ENCODE measurements at regions not wholly inside any gene's neighbourhood (a gene's known extent, or its start where the extent isn't known, plus 50 kb on each side); places are given as distances from the start of the nearest gene placed in this dataset.

GRCh38 chr15:66932634-66933024, 132.8 kb upstream of the SMAD3 start (continued):
- no peak for TF ChIP-seq ZNF436 (CRISPR knock-in tag; IDR thresholded peaks at IDR 0.05)
- no peak for TF ChIP-seq TCF7 (IDR thresholded peaks at IDR 0.05; ENCODE audit: borderline replicate concordance)
- no peak for TF ChIP-seq CCAR2 (IDR thresholded peaks at IDR 0.05; ENCODE audit: low read depth, low read length)
- no peak for TF ChIP-seq ESRRA (IDR thresholded peaks at IDR 0.05; ENCODE audit: borderline replicate concordance, low read depth)
- TF ChIP-seq ZBTB7A (IDR thresholded peaks at IDR 0.05; ENCODE audit: borderline replicate concordance, control insufficient read depth, low read depth, low read length) = no peak
- no peak for TF ChIP-seq DIDO1 (tag; IDR thresholded peaks at IDR 0.05; ENCODE audit: low read depth)
- no peak for TF ChIP-seq DMBX1 (CRISPR knock-in tag; IDR thresholded peaks at IDR 0.05; ENCODE audit: borderline replicate concordance)
- no peak for TF ChIP-seq BDP1 (IDR thresholded peaks at IDR 0.05; ENCODE audit: insufficient read depth, insufficient read length)
- TF ChIP-seq EP400 (IDR thresholded peaks at IDR 0.05) = no peak
- TF ChIP-seq POLR2AphosphoS2 (IDR thresholded peaks at IDR 0.05; ENCODE audit: low read length) = no peak
- 0 out of 2 replicates have a peak, but pooled peaks have one; percentile 64 for TF ChIP-seq CBFB (CRISPR knock-in tag; IDR thresholded peaks at IDR 0.05)
- TF ChIP-seq, protein P1, sequence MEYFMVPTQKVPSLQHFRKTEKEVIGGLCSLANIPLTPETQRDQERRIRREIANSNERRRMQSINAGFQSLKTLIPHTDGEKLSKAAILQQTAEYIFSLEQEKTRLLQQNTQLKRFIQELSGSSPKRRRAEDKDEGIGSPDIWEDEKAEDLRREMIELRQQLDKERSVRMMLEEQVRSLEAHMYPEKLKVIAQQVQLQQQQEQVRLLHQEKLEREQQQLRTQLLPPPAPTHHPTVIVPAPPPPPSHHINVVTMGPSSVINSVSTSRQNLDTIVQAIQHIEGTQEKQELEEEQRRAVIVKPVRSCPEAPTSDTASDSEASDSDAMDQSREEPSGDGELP (CRISPR knock-in tag; IDR thresholded peaks at IDR 0.05; ENCODE audit: borderline replicate concordance) = no peak
- no peak for TF ChIP-seq ZNF655 (CRISPR knock-in tag; IDR thresholded peaks at IDR 0.05)
- TF ChIP-seq, protein P2, sequence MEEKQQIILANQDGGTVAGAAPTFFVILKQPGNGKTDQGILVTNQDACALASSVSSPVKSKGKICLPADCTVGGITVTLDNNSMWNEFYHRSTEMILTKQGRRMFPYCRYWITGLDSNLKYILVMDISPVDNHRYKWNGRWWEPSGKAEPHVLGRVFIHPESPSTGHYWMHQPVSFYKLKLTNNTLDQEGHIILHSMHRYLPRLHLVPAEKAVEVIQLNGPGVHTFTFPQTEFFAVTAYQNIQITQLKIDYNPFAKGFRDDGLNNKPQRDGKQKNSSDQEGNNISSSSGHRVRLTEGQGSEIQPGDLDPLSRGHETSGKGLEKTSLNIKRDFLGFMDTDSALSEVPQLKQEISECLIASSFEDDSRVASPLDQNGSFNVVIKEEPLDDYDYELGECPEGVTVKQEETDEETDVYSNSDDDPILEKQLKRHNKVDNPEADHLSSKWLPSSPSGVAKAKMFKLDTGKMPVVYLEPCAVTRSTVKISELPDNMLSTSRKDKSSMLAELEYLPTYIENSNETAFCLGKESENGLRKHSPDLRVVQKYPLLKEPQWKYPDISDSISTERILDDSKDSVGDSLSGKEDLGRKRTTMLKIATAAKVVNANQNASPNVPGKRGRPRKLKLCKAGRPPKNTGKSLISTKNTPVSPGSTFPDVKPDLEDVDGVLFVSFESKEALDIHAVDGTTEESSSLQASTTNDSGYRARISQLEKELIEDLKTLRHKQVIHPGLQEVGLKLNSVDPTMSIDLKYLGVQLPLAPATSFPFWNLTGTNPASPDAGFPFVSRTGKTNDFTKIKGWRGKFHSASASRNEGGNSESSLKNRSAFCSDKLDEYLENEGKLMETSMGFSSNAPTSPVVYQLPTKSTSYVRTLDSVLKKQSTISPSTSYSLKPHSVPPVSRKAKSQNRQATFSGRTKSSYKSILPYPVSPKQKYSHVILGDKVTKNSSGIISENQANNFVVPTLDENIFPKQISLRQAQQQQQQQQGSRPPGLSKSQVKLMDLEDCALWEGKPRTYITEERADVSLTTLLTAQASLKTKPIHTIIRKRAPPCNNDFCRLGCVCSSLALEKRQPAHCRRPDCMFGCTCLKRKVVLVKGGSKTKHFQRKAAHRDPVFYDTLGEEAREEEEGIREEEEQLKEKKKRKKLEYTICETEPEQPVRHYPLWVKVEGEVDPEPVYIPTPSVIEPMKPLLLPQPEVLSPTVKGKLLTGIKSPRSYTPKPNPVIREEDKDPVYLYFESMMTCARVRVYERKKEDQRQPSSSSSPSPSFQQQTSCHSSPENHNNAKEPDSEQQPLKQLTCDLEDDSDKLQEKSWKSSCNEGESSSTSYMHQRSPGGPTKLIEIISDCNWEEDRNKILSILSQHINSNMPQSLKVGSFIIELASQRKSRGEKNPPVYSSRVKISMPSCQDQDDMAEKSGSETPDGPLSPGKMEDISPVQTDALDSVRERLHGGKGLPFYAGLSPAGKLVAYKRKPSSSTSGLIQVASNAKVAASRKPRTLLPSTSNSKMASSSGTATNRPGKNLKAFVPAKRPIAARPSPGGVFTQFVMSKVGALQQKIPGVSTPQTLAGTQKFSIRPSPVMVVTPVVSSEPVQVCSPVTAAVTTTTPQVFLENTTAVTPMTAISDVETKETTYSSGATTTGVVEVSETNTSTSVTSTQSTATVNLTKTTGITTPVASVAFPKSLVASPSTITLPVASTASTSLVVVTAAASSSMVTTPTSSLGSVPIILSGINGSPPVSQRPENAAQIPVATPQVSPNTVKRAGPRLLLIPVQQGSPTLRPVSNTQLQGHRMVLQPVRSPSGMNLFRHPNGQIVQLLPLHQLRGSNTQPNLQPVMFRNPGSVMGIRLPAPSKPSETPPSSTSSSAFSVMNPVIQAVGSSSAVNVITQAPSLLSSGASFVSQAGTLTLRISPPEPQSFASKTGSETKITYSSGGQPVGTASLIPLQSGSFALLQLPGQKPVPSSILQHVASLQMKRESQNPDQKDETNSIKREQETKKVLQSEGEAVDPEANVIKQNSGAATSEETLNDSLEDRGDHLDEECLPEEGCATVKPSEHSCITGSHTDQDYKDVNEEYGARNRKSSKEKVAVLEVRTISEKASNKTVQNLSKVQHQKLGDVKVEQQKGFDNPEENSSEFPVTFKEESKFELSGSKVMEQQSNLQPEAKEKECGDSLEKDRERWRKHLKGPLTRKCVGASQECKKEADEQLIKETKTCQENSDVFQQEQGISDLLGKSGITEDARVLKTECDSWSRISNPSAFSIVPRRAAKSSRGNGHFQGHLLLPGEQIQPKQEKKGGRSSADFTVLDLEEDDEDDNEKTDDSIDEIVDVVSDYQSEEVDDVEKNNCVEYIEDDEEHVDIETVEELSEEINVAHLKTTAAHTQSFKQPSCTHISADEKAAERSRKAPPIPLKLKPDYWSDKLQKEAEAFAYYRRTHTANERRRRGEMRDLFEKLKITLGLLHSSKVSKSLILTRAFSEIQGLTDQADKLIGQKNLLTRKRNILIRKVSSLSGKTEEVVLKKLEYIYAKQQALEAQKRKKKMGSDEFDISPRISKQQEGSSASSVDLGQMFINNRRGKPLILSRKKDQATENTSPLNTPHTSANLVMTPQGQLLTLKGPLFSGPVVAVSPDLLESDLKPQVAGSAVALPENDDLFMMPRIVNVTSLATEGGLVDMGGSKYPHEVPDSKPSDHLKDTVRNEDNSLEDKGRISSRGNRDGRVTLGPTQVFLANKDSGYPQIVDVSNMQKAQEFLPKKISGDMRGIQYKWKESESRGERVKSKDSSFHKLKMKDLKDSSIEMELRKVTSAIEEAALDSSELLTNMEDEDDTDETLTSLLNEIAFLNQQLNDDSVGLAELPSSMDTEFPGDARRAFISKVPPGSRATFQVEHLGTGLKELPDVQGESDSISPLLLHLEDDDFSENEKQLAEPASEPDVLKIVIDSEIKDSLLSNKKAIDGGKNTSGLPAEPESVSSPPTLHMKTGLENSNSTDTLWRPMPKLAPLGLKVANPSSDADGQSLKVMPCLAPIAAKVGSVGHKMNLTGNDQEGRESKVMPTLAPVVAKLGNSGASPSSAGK (IDR thresholded peaks at IDR 0.05) = no peak
- no peak for TF ChIP-seq STAG1 (CRISPR knock-in tag; IDR thresholded peaks at IDR 0.05; ENCODE audit: borderline replicate concordance)
